Stomach smooth muscle (tissue), 2 donors: ENCODE measurements at regions not wholly inside any gene's neighbourhood (a gene's known extent, or its start where the extent isn't known, plus 50 kb on each side); places are given as distances from the start of the nearest gene placed in this dataset.

ENCODE experiments used
- H3K27ac ChIP-seq: one replicate; pipeline ENCODE4 v1.7.0; 2013; ENCODE audit warnings: mild to moderate bottlenecking, low read length, inconsistent platforms
- H3K27me3 ChIP-seq, 2 donors: one replicate each; pipeline ENCODE4 v1.7.0; 2013; ENCODE audit warnings: low read length in 2 of 2; ENCODE audit not compliant: insufficient read depth in 2 of 2, control insufficient read depth in 1 of 2
- H3K36me3 ChIP-seq, 2 donors: one replicate each; pipeline ENCODE4 v1.7.0; 2013; ENCODE audit warnings: low read length in 2 of 2; ENCODE audit not compliant: control insufficient read depth in 2 of 2, insufficient read depth in 2 of 2
- H3K4me1 ChIP-seq: one replicate; pipeline ENCODE4 v1.7.0; 2013; ENCODE audit warnings: low read length; ENCODE audit not compliant: control insufficient read depth, insufficient read depth
- H3K4me3 ChIP-seq, 2 donors: one replicate each; pipeline ENCODE4 v1.7.0; 2013; ENCODE audit warnings: low read length in 2 of 2
- H3K9ac ChIP-seq, 2 donors: one replicate each; pipeline ENCODE4 v1.7.0; 2013; ENCODE audit warnings: low read length in 2 of 2, mild to moderate bottlenecking in 1 of 2
- H3K9me3 ChIP-seq, 2 donors: one replicate each; pipeline ENCODE4 v1.7.0; 2013; ENCODE audit warnings: low read length in 2 of 2; ENCODE audit not compliant: control insufficient read depth in 2 of 2
- donor health status: healthy.
- donor health status: Pancreatic carcinoma.

GRCh38 chr11:16421826-16422225, 65.5 kb upstream of the SOX6 start:
- no peaks in the 10 kb centered on the region for H3K36me3 ChIP-seq
- no peaks in the 10 kb centered on the region for H3K27me3 ChIP-seq
- no peaks in the 10 kb centered on the region for H3K9me3 ChIP-seq
- H3K4me3 ChIP-seq: no peak overlapping the region
- no peaks in the 10 kb centered on the region for H3K4me1 ChIP-seq
- H3K27ac ChIP-seq: no peak overlapping the region
- no peak overlapping the region for H3K9ac ChIP-seq

GRCh38 chr11:16418428-16419097, 62.2 kb upstream of the SOX6 start:
- H3K27me3 ChIP-seq: no peaks in the 10 kb centered on the region
- H3K36me3 ChIP-seq: no peaks in the 10 kb centered on the region
- H3K9me3 ChIP-seq: no peaks in the 10 kb centered on the region
- no peak overlapping the region for H3K9ac ChIP-seq
- no peak overlapping the region for H3K27ac ChIP-seq
- H3K4me3 ChIP-seq: no peak overlapping the region
- no peaks in the 10 kb centered on the region for H3K4me1 ChIP-seq

- Histone ChIP-seq H3K4me3 (no peak overlapping the region), H3K9ac (no peak overlapping the region), H3K4me1 (no peaks in the 10 kb centered on the region), H3K27me3 (no peaks in the 10 kb centered on the region), H3K27ac (no peak overlapping the region), H3K9me3 (no peaks in the 10 kb centered on the region), H3K36me3 (no peaks in the 10 kb centered on the region)
Observed at GRCh38 chr11:16412525-16413172, 56.3 kb upstream of the SOX6 start.

- H3K9ac ChIP-seq: no peak overlapping the region
Observed at GRCh38 chr11:16410479-16410878, 54.1 kb upstream of the SOX6 start.

GRCh38 chr11:16408619-16409018, 52.3 kb upstream of the SOX6 start:
- Histone ChIP-seq H3K9me3 (no peaks in the 10 kb centered on the region), H3K4me1 (no peaks in the 10 kb centered on the region), H3K36me3 (no peaks in the 10 kb centered on the region), H3K9ac (no peak overlapping the region), H3K27ac (no peak overlapping the region), H3K27me3 (no peaks in the 10 kb centered on the region), H3K4me3 (no peak overlapping the region)

More at GRCh38 chr11:16410479-16410878, 54.1 kb upstream of the SOX6 start:
- Histone ChIP-seq H3K27ac (no peak overlapping the region), H3K9me3 (no peaks in the 10 kb centered on the region), H3K4me3 (no peak overlapping the region), H3K4me1 (no peaks in the 10 kb centered on the region), H3K27me3 (no peaks in the 10 kb centered on the region), H3K36me3 (no peaks in the 10 kb centered on the region)

GRCh38 chr11:16406226-16406625, 49.9 kb upstream of the SOX6 start:
- Histone ChIP-seq H3K9ac (no peak overlapping the region), H3K9me3 (no peaks in the 10 kb centered on the region), H3K36me3 (no peaks in the 10 kb centered on the region), H3K27ac (no peak overlapping the region), H3K4me3 (no peak overlapping the region), H3K27me3 (no peaks in the 10 kb centered on the region), H3K4me1 (no peaks in the 10 kb centered on the region)
